ENCODE measurements at regions not wholly inside any gene's neighbourhood (a gene's known extent, or its start where the extent isn't known, plus 50 kb on each side); places are given as distances from the start of the nearest gene placed in this dataset.

DNA sequence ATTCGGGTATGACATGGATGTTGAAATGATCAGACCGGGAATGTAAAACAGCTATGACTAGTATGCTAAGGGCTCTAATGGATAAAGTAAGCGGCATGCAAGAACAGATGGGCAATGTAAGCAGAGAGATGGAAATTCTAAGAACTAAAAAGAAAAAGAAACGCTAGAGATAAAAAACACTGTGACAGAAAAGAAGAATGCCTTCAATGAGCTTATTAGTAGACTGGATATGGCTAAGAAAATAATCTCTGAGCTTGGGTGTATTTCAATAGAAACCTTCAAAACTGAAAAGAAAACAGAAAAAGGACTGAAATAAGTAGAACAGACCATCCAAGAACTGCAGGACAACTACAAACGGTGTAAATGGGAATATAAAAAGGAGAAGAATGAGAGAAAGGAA lies 101.2 kb downstream of the HES1 start:
- H3K27ac ChIP-seq (ENCODE audit: low read depth, low read length) = no peak overlapping the region
- 97% methylated on average over 5 of the region's 5 CpGs for WGBS
- no peaks in the 10 kb centered on the region for H3K27me3 ChIP-seq (ENCODE audit: insufficient read depth, low read length)
- H3K9ac ChIP-seq (ENCODE audit: low read depth, low read length) = no peak overlapping the region
- H3K9me3 ChIP-seq (ENCODE audit: insufficient read depth, low read depth, low read length) = no peaks in the 10 kb centered on the region
- H3K36me3 ChIP-seq (ENCODE audit: insufficient read depth, low read length) = no peaks in the 10 kb centered on the region
- no peak overlapping the region for H3K4me3 ChIP-seq (ENCODE audit: low read length)
- H3K4me1 ChIP-seq (ENCODE audit: insufficient read depth, low read length) = peaks cover 4% of the 10 kb centered on the region

DNA sequence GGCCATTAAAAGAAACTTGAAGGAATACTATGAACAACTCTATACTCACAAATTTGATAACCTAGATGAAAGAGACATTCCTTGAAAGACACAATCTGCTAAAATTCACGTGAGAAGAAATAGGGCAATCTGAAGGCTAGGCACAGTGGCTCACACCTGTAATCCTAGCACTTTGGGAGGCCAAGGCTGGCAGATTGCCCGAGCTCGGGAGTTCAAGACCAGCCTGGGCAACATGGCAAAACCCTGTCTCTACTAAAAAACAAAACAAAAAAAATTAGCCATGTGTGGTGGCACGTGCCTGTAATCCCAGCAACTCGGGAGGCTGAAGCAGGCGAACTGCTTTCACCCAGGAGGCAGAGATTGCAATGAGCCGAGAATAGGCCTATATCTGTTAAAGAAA lies 104.8 kb downstream of the HES1 start:
- no peak overlapping the region for H3K4me3 ChIP-seq (ENCODE audit: low read length)
- WGBS = 92% methylated on average over 7 of the region's 7 CpGs
- H3K9ac ChIP-seq (ENCODE audit: low read depth, low read length) = no peak overlapping the region
- H3K9me3 ChIP-seq (ENCODE audit: insufficient read depth, low read depth, low read length) = no peaks in the 10 kb centered on the region
- H3K4me1 ChIP-seq (ENCODE audit: insufficient read depth, low read length) = no peaks in the 10 kb centered on the region; the same call in 1 of the 2 replicates
- H3K27me3 ChIP-seq (ENCODE audit: insufficient read depth, low read length) = no peaks in the 10 kb centered on the region
- no peaks in the 10 kb centered on the region for H3K36me3 ChIP-seq (ENCODE audit: insufficient read depth, low read length)
- H3K27ac ChIP-seq (ENCODE audit: low read depth, low read length) = no peak overlapping the region

DNA sequence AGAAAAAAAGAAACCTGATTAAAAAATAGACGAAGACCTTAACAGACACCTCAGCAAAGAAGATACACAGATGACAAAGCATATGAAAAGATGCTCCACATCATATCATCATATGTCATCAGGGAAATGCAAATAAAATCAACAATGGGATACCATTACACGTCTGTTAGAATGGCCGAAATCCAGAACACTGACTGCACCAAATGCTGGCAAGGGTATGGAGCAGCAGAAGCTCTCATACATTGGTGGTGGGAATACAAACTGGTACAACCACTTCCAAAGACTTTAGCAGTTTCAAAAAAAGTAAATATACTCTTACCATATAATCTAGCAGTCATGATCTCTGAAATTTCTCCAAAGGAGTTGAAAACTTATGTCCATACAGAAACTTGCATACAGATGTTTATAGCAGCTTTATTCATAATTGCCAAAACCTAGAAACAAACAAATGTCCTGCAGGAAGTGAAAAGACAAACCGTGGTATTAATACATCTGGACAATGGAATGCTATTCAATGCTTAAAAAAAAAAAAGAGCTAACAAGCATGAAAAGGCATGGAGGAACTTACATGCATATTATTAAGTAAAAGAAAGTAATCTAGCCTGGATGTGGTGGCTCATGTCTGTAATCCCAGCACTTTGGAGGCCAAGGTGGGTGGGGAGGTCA lies 107.4 kb downstream of the HES1 start:
- Histone ChIP-seq H3K9ac (ENCODE audit: low read depth, low read length) (no peak overlapping the region), H3K27ac (ENCODE audit: low read depth, low read length) (no peak overlapping the region), H3K4me1 (ENCODE audit: insufficient read depth, low read length) (peaks cover 9% of the 10 kb centered on the region), H3K4me3 (ENCODE audit: low read length) (no peak overlapping the region), H3K27me3 (ENCODE audit: insufficient read depth, low read length) (no peaks in the 10 kb centered on the region; the same call in 1 of the 2 replicates), H3K36me3 (ENCODE audit: insufficient read depth, low read length) (no peaks in the 10 kb centered on the region), H3K9me3 (ENCODE audit: insufficient read depth, low read depth, low read length) (no peaks in the 10 kb centered on the region)
- WGBS = 85% methylated on average over 4 of the region's 4 CpGs

GRCh38 chr3:194244167-194244566 lies 107.0 kb downstream of the CPN2 start:
- Histone ChIP-seq H3K4me1 (ENCODE audit: insufficient read depth, low read length) (peaks cover 9% of the 10 kb centered on the region), H3K9me3 (ENCODE audit: insufficient read depth, low read depth, low read length) (no peaks in the 10 kb centered on the region), H3K27me3 (ENCODE audit: insufficient read depth, low read length) (no peaks in the 10 kb centered on the region; the same call in 1 of the 2 replicates), H3K4me3 (ENCODE audit: low read length) (no peak overlapping the region), H3K9ac (ENCODE audit: low read depth, low read length) (no peak overlapping the region), H3K27ac (ENCODE audit: low read depth, low read length) (no peak overlapping the region), H3K36me3 (ENCODE audit: insufficient read depth, low read length) (no peaks in the 10 kb centered on the region)
- 93% methylated on average over 6 of the region's 6 CpGs for WGBS

DNA sequence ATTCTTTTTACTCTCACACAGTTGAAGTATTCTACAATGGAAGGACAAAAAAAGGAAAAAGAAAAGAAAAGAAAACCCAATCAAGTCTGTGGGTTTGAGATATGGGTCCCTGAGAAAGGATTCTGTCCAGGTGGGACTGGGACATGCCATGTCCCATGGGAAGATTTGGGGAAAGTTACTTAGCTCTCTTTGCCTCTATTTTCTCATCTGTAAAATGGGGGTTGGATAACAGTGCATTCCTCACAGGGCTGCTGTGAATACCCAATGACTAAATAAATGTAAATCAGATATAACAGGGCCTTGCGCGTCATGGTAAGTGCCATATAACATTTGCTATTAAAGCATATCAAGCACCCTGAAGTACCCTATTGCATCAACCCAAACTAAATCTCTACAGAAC lies 105.7 kb downstream of the CPN2 start:
- no peaks in the 10 kb centered on the region for H3K36me3 ChIP-seq (ENCODE audit: insufficient read depth, low read length)
- H3K27me3 ChIP-seq (ENCODE audit: insufficient read depth, low read length) = no peaks in the 10 kb centered on the region; the same call in 1 of the 2 replicates
- H3K4me1 ChIP-seq (ENCODE audit: insufficient read depth, low read length) = peaks cover 9% of the 10 kb centered on the region
- H3K27ac ChIP-seq (ENCODE audit: low read depth, low read length) = no peak overlapping the region
- no peak overlapping the region for H3K9ac ChIP-seq (ENCODE audit: low read depth, low read length)
- no peaks in the 10 kb centered on the region for H3K9me3 ChIP-seq (ENCODE audit: insufficient read depth, low read depth, low read length)
- WGBS = 100% methylated on average over 2 of the region's 2 CpGs
- no peak overlapping the region for H3K4me3 ChIP-seq (ENCODE audit: low read length)

DNA sequence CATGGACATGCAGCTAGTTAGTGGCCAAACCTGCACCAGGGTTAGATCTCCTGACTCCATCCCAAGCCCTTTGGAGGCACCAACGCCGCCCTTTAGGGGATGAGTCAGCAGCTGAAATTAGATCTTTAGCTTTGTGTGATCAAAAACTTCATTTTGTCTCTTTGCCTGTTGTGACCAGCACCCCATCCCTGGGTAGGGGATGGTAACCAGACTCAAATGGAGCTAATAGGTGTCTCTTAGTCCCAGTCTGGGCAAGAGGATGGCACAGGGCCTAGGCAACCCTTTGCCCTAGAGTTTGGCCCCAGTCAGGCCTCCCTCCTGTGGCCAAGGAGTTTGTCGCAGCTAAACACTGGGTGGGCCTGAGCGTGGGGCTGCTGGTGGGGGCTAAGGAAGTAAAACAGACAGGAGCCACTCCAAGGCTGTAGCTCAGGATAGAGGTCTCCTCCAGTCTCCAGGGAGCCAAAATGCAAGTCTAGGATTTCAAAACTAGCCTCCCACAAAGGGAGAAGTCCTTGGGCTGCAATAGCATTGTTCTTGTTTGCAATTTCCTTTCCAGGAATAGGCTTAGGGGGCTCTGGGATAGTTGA lies 105.1 kb downstream of the CPN2 start:
- Histone ChIP-seq H3K4me3 (ENCODE audit: low read length) (no peak overlapping the region), H3K9me3 (ENCODE audit: insufficient read depth, low read depth, low read length) (no peaks in the 10 kb centered on the region), H3K27ac (ENCODE audit: low read depth, low read length) (no peak overlapping the region), H3K4me1 (ENCODE audit: insufficient read depth, low read length) (peaks cover 9% of the 10 kb centered on the region), H3K9ac (ENCODE audit: low read depth, low read length) (no peak overlapping the region), H3K36me3 (ENCODE audit: insufficient read depth, low read length) (no peaks in the 10 kb centered on the region), H3K27me3 (ENCODE audit: insufficient read depth, low read length) (no peaks in the 10 kb centered on the region; the same call in 1 of the 2 replicates)
- 75% methylated on average over 4 of the region's 4 CpGs for WGBS

DNA sequence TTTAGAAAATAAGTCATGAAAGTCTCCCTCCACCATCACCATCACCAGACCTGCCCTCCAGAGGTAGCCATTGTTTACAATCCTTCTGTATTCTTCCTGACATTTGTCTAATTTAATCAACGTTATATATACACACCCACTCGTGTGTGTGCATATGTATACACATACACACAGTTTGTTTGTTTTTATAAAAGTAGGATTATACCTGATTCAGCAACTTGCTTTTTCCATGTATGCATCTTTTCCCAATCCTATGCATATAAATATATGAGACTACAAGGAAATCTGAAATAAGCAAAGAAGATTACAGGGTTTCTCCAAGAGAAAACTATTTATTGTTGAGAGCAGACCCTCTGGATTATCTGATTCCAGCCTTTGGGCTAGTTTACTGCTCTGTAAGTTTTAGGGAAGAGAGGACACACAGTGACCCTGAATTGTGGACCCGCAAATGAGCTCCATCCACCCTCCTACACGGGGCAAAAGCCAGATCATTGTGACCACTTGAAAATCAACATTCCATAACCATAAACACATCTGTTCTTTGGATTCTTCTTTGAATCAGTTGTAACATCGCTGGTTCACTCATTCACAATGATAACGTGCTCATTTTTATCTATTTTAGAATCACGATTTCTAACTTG lies 104.3 kb downstream of the CPN2 start:
- no peak overlapping the region for H3K9ac ChIP-seq (ENCODE audit: low read depth, low read length)
- no peak overlapping the region for H3K27ac ChIP-seq (ENCODE audit: low read depth, low read length)
- 94% methylated on average over 6 of the region's 7 CpGs for WGBS
- no peaks in the 10 kb centered on the region for H3K36me3 ChIP-seq (ENCODE audit: insufficient read depth, low read length)
- H3K4me1 ChIP-seq (ENCODE audit: insufficient read depth, low read length) = peaks cover 9% of the 10 kb centered on the region
- H3K9me3 ChIP-seq (ENCODE audit: insufficient read depth, low read depth, low read length) = no peaks in the 10 kb centered on the region
- H3K27me3 ChIP-seq (ENCODE audit: insufficient read depth, low read length) = no peaks in the 10 kb centered on the region; the same call in 1 of the 2 replicates
- H3K4me3 ChIP-seq (ENCODE audit: low read length) = no peak overlapping the region

DNA sequence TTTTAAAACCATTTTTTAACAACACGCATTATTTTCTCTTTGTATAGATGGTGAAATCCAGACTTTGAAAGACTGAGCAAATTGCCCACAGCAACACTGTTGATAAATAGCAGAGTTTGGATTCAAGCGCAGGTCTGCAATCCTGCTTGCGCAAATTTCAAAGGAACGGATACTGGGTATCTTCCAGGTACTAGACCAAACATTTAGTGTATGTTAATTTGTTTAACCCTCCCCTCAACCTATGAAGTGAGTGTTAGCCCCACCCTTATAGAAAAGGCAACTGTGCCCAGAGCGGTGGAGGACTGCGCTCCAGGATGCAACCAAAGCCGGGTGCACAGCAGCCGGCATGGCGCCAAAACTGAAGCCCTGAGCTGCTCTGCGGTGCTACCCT lies 103.8 kb downstream of the CPN2 start:
- H3K27me3 ChIP-seq (ENCODE audit: insufficient read depth, low read length) = no peaks in the 10 kb centered on the region; the same call in 1 of the 2 replicates
- WGBS = 94% methylated on average over 9 of the region's 10 CpGs
- no peak overlapping the region for H3K9ac ChIP-seq (ENCODE audit: low read depth, low read length)
- peaks cover 9% of the 10 kb centered on the region for H3K4me1 ChIP-seq (ENCODE audit: insufficient read depth, low read length)
- H3K27ac ChIP-seq (ENCODE audit: low read depth, low read length) = no peak overlapping the region
- H3K36me3 ChIP-seq (ENCODE audit: insufficient read depth, low read length) = no peaks in the 10 kb centered on the region
- no peaks in the 10 kb centered on the region for H3K9me3 ChIP-seq (ENCODE audit: insufficient read depth, low read depth, low read length)
- H3K4me3 ChIP-seq (ENCODE audit: low read length) = no peak overlapping the region

GRCh38 chr3:194249323-194250097 lies 101.6 kb downstream of the CPN2 start:
- 80% methylated on average over 12 of the region's 13 CpGs for WGBS
- H3K9me3 ChIP-seq (ENCODE audit: insufficient read depth, low read depth, low read length) = no peaks in the 10 kb centered on the region
- peaks cover 9% of the 10 kb centered on the region for H3K4me1 ChIP-seq (ENCODE audit: insufficient read depth, low read length)
- no peaks in the 10 kb centered on the region for H3K36me3 ChIP-seq (ENCODE audit: insufficient read depth, low read length)
- H3K9ac ChIP-seq (ENCODE audit: low read depth, low read length) = no peak overlapping the region
- H3K27ac ChIP-seq (ENCODE audit: low read depth, low read length) = no peak overlapping the region
- no peak overlapping the region for H3K4me3 ChIP-seq (ENCODE audit: low read length)
- no peaks in the 10 kb centered on the region; the same call in 1 of the 2 replicates for H3K27me3 ChIP-seq (ENCODE audit: insufficient read depth, low read length)

GRCh38 chr3:194250098-194251002 lies 100.8 kb downstream of the CPN2 start:
- Histone ChIP-seq H3K9me3 (ENCODE audit: insufficient read depth, low read depth, low read length) (no peaks in the 10 kb centered on the region), H3K4me1 (ENCODE audit: insufficient read depth, low read length) (peaks cover 13% of the 10 kb centered on the region), H3K27me3 (ENCODE audit: insufficient read depth, low read length) (no peaks in the 10 kb centered on the region; the same call in 1 of the 2 replicates), H3K36me3 (ENCODE audit: insufficient read depth, low read length) (no peaks in the 10 kb centered on the region), H3K9ac (ENCODE audit: low read depth, low read length) (no peak overlapping the region), H3K4me3 (ENCODE audit: low read length) (no peak overlapping the region), H3K27ac (ENCODE audit: low read depth, low read length) (no peak overlapping the region)
- WGBS = 84% methylated on average over 20 of the region's 20 CpGs
